SK-N-SH (cell line): ENCODE measurements at regions not wholly inside any gene's neighbourhood (a gene's known extent, or its start where the extent isn't known, plus 50 kb on each side); places are given as distances from the start of the nearest gene placed in this dataset.

Experiments used
- CTCF ChIA-PET: fragments of 300-600, 350-600 bp; formaldehyde crosslinking; extraction: SDS; loops from one replicate; lab custom pipeline; 2021; lab: Yijun Ruan, JAX
- POLR2A ChIA-PET: fragments of 350-600 bp; sonication (Branson Sonifier 250); formaldehyde crosslinking; extraction: SDS; loops from one replicate; lab custom pipeline; 2020; ENCODE audit warnings: antibody characterized with exemption, inconsistent platforms; lab: Yijun Ruan, JAX
- DNase-seq: peaks from one replicate; pipeline ENCODE4 v3.0.0; 2012
- H2AFZ ChIP-seq: fragments of 200-600 bp; sonication (generic); 2 replicates; pipeline ENCODE4 v1.8.1; 2016; ENCODE audit warnings: antibody characterized with exemption, mild to moderate bottlenecking, low read depth
- H3F3A ChIP-seq: fragments of 200-600 bp; sonication (generic); replicated peaks from 2 replicates; pipeline ENCODE3; 2016; ENCODE audit warnings: antibody characterized with exemption, mild to moderate bottlenecking; ENCODE audit not compliant: insufficient read depth
- H3K27ac ChIP-seq, 2 experiments: fragments of 200-500 bp in 1 of 2; fragments of 200-600 bp in 1 of 2; sonication (Bioruptor generic) in 1 of 2; sonication (generic), shearing (Covaris generic) in 1 of 2; 2 replicates each; pipeline versions ENCODE4 v1.5.1 to v1.6.1; 2014 to 2016; ENCODE audit warnings: low read depth in 2 of 2, inconsistent platforms in 1 of 2, low read length in 1 of 2, mild to moderate bottlenecking in 1 of 2, mixed read lengths in 1 of 2
- H3K27me3 ChIP-seq: fragments of 200-600 bp; sonication (generic), shearing (Covaris generic); 2 replicates; pipeline ENCODE4 v1.6.1; 2016; ENCODE audit warnings: mixed run types; ENCODE audit not compliant: insufficient read depth
- H3K36me3 ChIP-seq, 2 experiments: fragments of 200-500 bp in 1 of 2; fragments of 200-600 bp in 1 of 2; sonication (Bioruptor generic) in 1 of 2; sonication (generic) in 1 of 2; replicated peaks in 1 of 2; 2 replicates each; pipeline versions ENCODE3 to v1.5.1; 2014 to 2016; ENCODE audit warnings: low read length in 1 of 2, mild to moderate bottlenecking in 1 of 2; ENCODE audit not compliant: insufficient read depth in 2 of 2, control insufficient read depth in 1 of 2
- H3K4me1 ChIP-seq, 2 experiments: fragments of 200-500 bp in 1 of 2; fragments of 200-600 bp in 1 of 2; sonication (Bioruptor generic) in 1 of 2; sonication (generic), shearing (Covaris generic) in 1 of 2; 2 replicates each; pipeline versions ENCODE4 v1.5.1 to v1.6.1; 2014 to 2016; ENCODE audit warnings: low read depth in 1 of 2, low read length in 1 of 2, mixed run types in 1 of 2; ENCODE audit not compliant: insufficient read depth in 2 of 2, control insufficient read depth in 1 of 2
- H3K4me2 ChIP-seq: fragments of 200-600 bp; sonication (generic), shearing (Covaris generic); 2 replicates; pipeline ENCODE4 v1.6.1; 2017; ENCODE audit warnings: mixed run types
- H3K4me3 ChIP-seq, 2 experiments: fragments of 200-500 bp in 1 of 2; fragments of 200-600 bp in 1 of 2; sonication (Bioruptor generic) in 1 of 2; sonication (generic), shearing (Covaris generic) in 1 of 2; 2 replicates each; pipeline versions ENCODE4 v1.5.1 to v1.8.1; 2014 to 2016; ENCODE audit warnings: low read depth in 2 of 2, inconsistent platforms in 1 of 2, low read length in 1 of 2, mild to moderate bottlenecking in 1 of 2, mixed read lengths in 1 of 2, moderate library complexity in 1 of 2
- H3K79me2 ChIP-seq: fragments of 200-600 bp; sonication (generic); 2 replicates; pipeline ENCODE4 v1.8.1; 2017; ENCODE audit warnings: mild to moderate bottlenecking; ENCODE audit not compliant: insufficient read depth
- H3K9ac ChIP-seq: fragments of 200-600 bp; sonication (generic); 2 replicates; pipeline ENCODE4 v1.6.1; 2017; ENCODE audit warnings: mixed run types
- H3K9me2 ChIP-seq: fragments of 200-600 bp; sonication (generic); 2 replicates; pipeline ENCODE4 v1.6.1; 2017; ENCODE audit warnings: mixed run types
- H3K9me3 ChIP-seq: fragments of 200-600 bp; sonication (generic); 2 replicates; pipeline ENCODE4 v1.6.1; 2017; ENCODE audit warnings: mixed run types, mild to moderate bottlenecking, moderate library complexity
- H4K20me1 ChIP-seq: fragments of 200-600 bp; sonication (generic); 2 replicates; pipeline ENCODE4 v1.6.1; 2017; ENCODE audit warnings: mild to moderate bottlenecking, mixed run types; ENCODE audit not compliant: insufficient read depth
- CTCF ChIP-seq: fragments of 200-600 bp; sonication (generic); IDR thresholded peaks from 2 replicates; pipeline ENCODE4 v1.6.1; 2017; ENCODE audit warnings: antibody characterized with exemption, mild to moderate bottlenecking, moderate library complexity
- EP300 ChIP-seq, 2 experiments: IDR thresholded peaks; 2 replicates each; pipeline versions ENCODE4 v1.4.0 to v1.6.1; 2012; ENCODE audit warnings: borderline replicate concordance in 1 of 2, low read depth in 1 of 2, low read length in 1 of 2
- EZH2phosphoT487 ChIP-seq: fragments of 200-600 bp; sonication (generic); IDR thresholded peaks from 2 replicates; pipeline ENCODE4 v1.6.1; 2017; ENCODE audit warnings: low read depth, mixed run types, mild to moderate bottlenecking, antibody characterized with exemption, moderate library complexity, borderline replicate concordance
- FOSL2 ChIP-seq: IDR thresholded peaks from 2 replicates; pipeline ENCODE4 v1.4.0; 2012; ENCODE audit warnings: low read depth, mild to moderate bottlenecking, moderate library complexity, borderline replicate concordance
- FOXJ3 ChIP-seq: sonication (generic); formaldehyde crosslinking; IDR thresholded peaks from 2 replicates; pipeline ENCODE4 v1.5.1; 2020; ENCODE audit warnings: mild to moderate bottlenecking, missing genetic modification reagents
- FOXM1 ChIP-seq: IDR thresholded peaks from 2 replicates; pipeline ENCODE4 v1.4.0; 2012; ENCODE audit warnings: low read depth, mild to moderate bottlenecking
- GABPA ChIP-seq: IDR thresholded peaks from 2 replicates; pipeline ENCODE4 v1.4.0; 2012; ENCODE audit warnings: low read depth, mild to moderate bottlenecking
- GATA2 ChIP-seq: sonication (generic); formaldehyde crosslinking; IDR thresholded peaks from 2 replicates; pipeline ENCODE4 v1.5.0; 2020; ENCODE audit warnings: mild to moderate bottlenecking, missing genetic modification reagents
- MXI1 ChIP-seq: IDR thresholded peaks from 2 replicates; pipeline ENCODE4 v1.6.1; 2012; ENCODE audit warnings: mild to moderate bottlenecking, low read depth, low read length, improper control_type of control experiment
- NRF1 ChIP-seq: IDR thresholded peaks from 2 replicates; pipeline ENCODE4 v1.6.1; 2012; ENCODE audit warnings: low read depth, mild to moderate bottlenecking, low read length
- PBX3 ChIP-seq: IDR thresholded peaks from 2 replicates; pipeline ENCODE4; 2012
- POLR2AphosphoS5 ChIP-seq: IDR thresholded peaks from 2 replicates; pipeline ENCODE4 v1.6.1; 2012; ENCODE audit warnings: low read depth, low read length
- RAD21 ChIP-seq: IDR thresholded peaks from 2 replicates; pipeline ENCODE4 v1.6.1; 2012; ENCODE audit warnings: mild to moderate bottlenecking, low read length
- RCOR1 ChIP-seq: fragments of 150-350 bp; IDR thresholded peaks from 2 replicates; pipeline ENCODE4 v1.6.1; 2017; ENCODE audit warnings: antibody characterized with exemption, low read length
- RXRA ChIP-seq: IDR thresholded peaks from 2 replicates; pipeline ENCODE4 v1.4.0; 2012; ENCODE audit warnings: low read depth, mild to moderate bottlenecking, borderline replicate concordance
- SIN3A ChIP-seq: IDR thresholded peaks from 2 replicates; pipeline ENCODE4 v1.6.1; 2012; ENCODE audit warnings: low read depth, mild to moderate bottlenecking, low read length, moderate library complexity, borderline replicate concordance
- TEAD4 ChIP-seq: IDR thresholded peaks from 2 replicates; pipeline ENCODE4 v1.4.0; 2012; ENCODE audit warnings: mild to moderate bottlenecking, borderline replicate concordance; ENCODE audit not compliant: insufficient read depth
- USF2 ChIP-seq: fragments of 150-350 bp; IDR thresholded peaks from 2 replicates; pipeline ENCODE4 v1.6.1; 2017; ENCODE audit warnings: antibody characterized with exemption, low read length, low read depth, borderline replicate concordance
- WGBS: methylation state at CpG from one replicate; pipeline ENCODE4 v1.1.6; 2017; ENCODE audit warnings: low lambda C conversion rate; 5-methylcytosine and 5-hydroxymethylcytosine counted together

- CTCF ChIA-PET = interaction anchor here (2.3 kb wide), 1 partner anchor 88 kb away, joined by 6 read pairs; no protein-coding TSS in a partner anchor
- POLR2A ChIA-PET = no interaction called here
- WGBS = 66% methylated on average over 12 of the region's 12 CpGs
These were observed 110.6 kb downstream of the PFKFB3 start for GRCh38 chr10:6313111-6313895.

GRCh38 chr10:6314620-6315205 is 112.0 kb downstream of the PFKFB3 start:
- no peaks in the 10 kb centered on the region for H3K4me1 ChIP-seq
- POLR2A ChIA-PET = no interaction called here
- no peaks in the 10 kb centered on the region for H3K36me3 ChIP-seq
- no peak overlapping the region for H3K4me3 ChIP-seq
- CTCF ChIA-PET = interaction anchor here (2.3 kb wide), 1 partner anchor 87 kb away, joined by 6 read pairs; no protein-coding TSS in a partner anchor
- H2AFZ ChIP-seq = no peak overlapping the region; the same call in 1 of the 2 replicates
- H4K20me1 ChIP-seq = no peaks in the 10 kb centered on the region
- DNase-seq = no peak
- 0 out of 2 replicates have a peak overlapping the region, but pooled peaks have one; percentile 4 for H3K4me2 ChIP-seq
- 75% methylated on average over 9 of the region's 9 CpGs for WGBS
- no peak overlapping the region for H3K27ac ChIP-seq
- H3K9ac ChIP-seq = no peak overlapping the region
- no peaks in the 10 kb centered on the region for H3K27me3 ChIP-seq
- H3K79me2 ChIP-seq = no peaks in the 10 kb centered on the region
- H3F3A ChIP-seq = no peaks in the 10 kb centered on the region
- H3K9me3 ChIP-seq = no peaks in the 10 kb centered on the region
- no peaks in the 10 kb centered on the region for H3K9me2 ChIP-seq
- TF ChIP-seq FOXJ3 (CRISPR knock-in tag) (no peak), TEAD4 (no peak), GABPA (no peak), EP300 (IDR thresholded peaks at IDR 0.05; ENCODE audit: borderline replicate concordance in 1 of 2, low read depth in 1 of 2, low read length in 1 of 2) (no peak), POLR2AphosphoS5 (no peak), MXI1 (no peak), PBX3 (no peak), RXRA (no peak), FOXM1 (no peak), CTCF (no peak), RCOR1 (no peak), NRF1 (no peak), SIN3A (no peak)

More at GRCh38 chr10:6313111-6313895, 110.6 kb downstream of the PFKFB3 start:
- H3F3A ChIP-seq = no peaks in the 10 kb centered on the region
- H3K27ac ChIP-seq = no peak overlapping the region
- H3K79me2 ChIP-seq = no peaks in the 10 kb centered on the region
- H3K9me3 ChIP-seq = no peaks in the 10 kb centered on the region
- H4K20me1 ChIP-seq = no peaks in the 10 kb centered on the region
- no peak overlapping the region for H3K4me2 ChIP-seq
- 0 out of 2 replicates have a peak overlapping the region, but pooled peaks have one; percentile 2 for H2AFZ ChIP-seq
- H3K4me1 ChIP-seq = no peaks in the 10 kb centered on the region
- no peaks in the 10 kb centered on the region for H3K27me3 ChIP-seq
- H3K4me3 ChIP-seq = no peak overlapping the region
- DNase-seq = no peak
- TF ChIP-seq FOSL2 = no peak
- no peak for TF ChIP-seq RAD21
- no peak for TF ChIP-seq USF2
- no peak for TF ChIP-seq EP300 (IDR thresholded peaks at IDR 0.05; ENCODE audit: borderline replicate concordance in 1 of 2, low read depth in 1 of 2, low read length in 1 of 2)
- TF ChIP-seq EZH2phosphoT487 = no peak
- TF ChIP-seq PBX3 = no peak
- no peak for TF ChIP-seq GATA2
- TF ChIP-seq MXI1 = no peak
- TF ChIP-seq RXRA = no peak
- H3K9me2 ChIP-seq = no peaks in the 10 kb centered on the region
- no peak overlapping the region for H3K9ac ChIP-seq
- no peaks in the 10 kb centered on the region for H3K36me3 ChIP-seq
